A673 (cell line): ENCODE measurements at regions not wholly inside any gene's neighbourhood (a gene's known extent, or its start where the extent isn't known, plus 50 kb on each side); places are given as distances from the start of the nearest gene placed in this dataset.

Source experiments
- BruUV-seq: library from RNA; stranded (reverse); fragments of 400-500 nt; replicated peaks from 2 replicates; lab custom pipeline; 2021; lab: Mats Ljungman, UMichigan
- CTCF ChIA-PET: fragments of 300-600 bp; sonication (Branson Sonifier 250); formaldehyde crosslinking; loops from one replicate; lab custom pipeline; 2022; ENCODE audit warnings: antibody characterized with exemption; lab: Charles Lee
- POLR2A ChIA-PET: fragments of 300-600 bp; sonication (Branson Sonifier 250); formaldehyde crosslinking; loops from one replicate; lab custom pipeline; 2022; ENCODE audit warnings: antibody characterized with exemption; ENCODE audit not compliant: low non-redundant PET; lab: Charles Lee
- DNase-seq: peaks from one replicate; pipeline ENCODE4 v3.0.0-alpha.2; 2015; ENCODE audit warnings: low spot score
- H3K27ac ChIP-seq: fragments of 200-600 bp; sonication (generic); 2 replicates; pipeline ENCODE4 v1.5.1; 2016; ENCODE audit warnings: mixed run types, low read depth, mild to moderate bottlenecking, mixed read lengths, antibody characterized with exemption, low read length; ENCODE audit not compliant: poor library complexity, severe bottlenecking
- H3K27me3 ChIP-seq: fragments of 200-600 bp; sonication (generic); replicated peaks from 2 replicates; pipeline ENCODE4 v1.6.1; 2017; ENCODE audit warnings: mixed run types, low read depth, mild to moderate bottlenecking, mixed read lengths, antibody characterized with exemption, low read length; ENCODE audit not compliant: insufficient read depth, poor library complexity
- H3K36me3 ChIP-seq: fragments of 200-600 bp; sonication (generic); 2 replicates; pipeline ENCODE4 v1.6.1; 2016; ENCODE audit warnings: mixed run types, mild to moderate bottlenecking, mixed read lengths, antibody characterized with exemption, low read length; ENCODE audit not compliant: insufficient read depth, poor library complexity, severe bottlenecking
- H3K4me1 ChIP-seq: fragments of 200-600 bp; sonication (generic); 2 replicates; pipeline ENCODE4 v1.6.1; 2017; ENCODE audit warnings: mixed run types, mild to moderate bottlenecking, mixed read lengths, antibody characterized with exemption, low read length; ENCODE audit not compliant: insufficient read depth, poor library complexity, severe bottlenecking
- H3K4me3 ChIP-seq: fragments of 200-600 bp; sonication (generic); 2 replicates; pipeline ENCODE4 v1.5.1; 2016; ENCODE audit warnings: low read depth, mixed run types, mild to moderate bottlenecking, mixed read lengths, low read length; ENCODE audit not compliant: poor library complexity, severe bottlenecking
- H3K9me3 ChIP-seq: fragments of 200-600 bp; sonication (generic); 2 replicates; pipeline ENCODE4 v1.6.1; 2016; ENCODE audit warnings: mixed run types, low read depth, mild to moderate bottlenecking, mixed read lengths, antibody characterized with exemption, low read length; ENCODE audit not compliant: poor library complexity, severe bottlenecking
- CTCF ChIP-seq: fragments of 300-800, 200-600 bp; sonication (generic); conservative IDR thresholded peaks from 2 replicates; pipeline ENCODE4 v1.5.1; 2017; ENCODE audit warnings: low read depth, mild to moderate bottlenecking, antibody characterized with exemption, low read length, moderate library complexity, mixed read lengths
- EZH2 ChIP-seq: fragments of 200-600 bp; sonication (generic); IDR thresholded peaks from 2 replicates; pipeline ENCODE4 v1.6.1; 2017; ENCODE audit warnings: borderline replicate concordance, low read depth, mild to moderate bottlenecking, mixed read lengths, antibody characterized with exemption, low read length; ENCODE audit not compliant: poor library complexity, severe bottlenecking
- intact Hi-C: fragments of 100-400 bp; cut with micrococcal nuclease; formaldehyde crosslinking; loops from one replicate; pipeline ENCODE4 v1.10.0; 2022; ENCODE audit not compliant: unreplicated experiment

GRCh38 chr16:7044331-7044730 is 288.3 kb upstream of the RBFOX1 start:
- no TSS peak for BruUV-seq
- no peak for TF ChIP-seq EZH2
- TF ChIP-seq CTCF, result no peak
- H3K27ac ChIP-seq, result no peak overlapping the region
- no peaks in the 10 kb centered on the region for H3K36me3 ChIP-seq
- H3K27me3 ChIP-seq, result no peaks in the 10 kb centered on the region
- POLR2A ChIA-PET, result no interaction called here
- intact Hi-C loops, result no loop called here
- DNase-seq, result no peak
- CTCF ChIA-PET, result no interaction called here
- H3K9me3 ChIP-seq, result no peaks in the 10 kb centered on the region
- no peak overlapping the region for H3K4me3 ChIP-seq
- H3K4me1 ChIP-seq, result no peaks in the 10 kb centered on the region

GRCh38 chr16:7038475-7038874 is 294.2 kb upstream of the RBFOX1 start:
- Histone ChIP-seq H3K4me3 (no peak overlapping the region), H3K27me3 (no peaks in the 10 kb centered on the region), H3K9me3 (no peaks in the 10 kb centered on the region), H3K4me1 (no peaks in the 10 kb centered on the region), H3K36me3 (no peaks in the 10 kb centered on the region), H3K27ac (no peak overlapping the region)
- BruUV-seq, result no TSS peak
- POLR2A ChIA-PET, result no interaction called here
- DNase-seq, result no peak
- CTCF ChIA-PET, result no interaction called here
- TF ChIP-seq EZH2 (no peak), CTCF (no peak)
- intact Hi-C loops, result no loop called here

GRCh38 chr16:7037495-7037894 is 295.1 kb upstream of the RBFOX1 start:
- CTCF ChIA-PET, result no interaction called here
- Histone ChIP-seq H3K36me3 (no peaks in the 10 kb centered on the region), H3K4me3 (no peak overlapping the region), H3K27me3 (no peaks in the 10 kb centered on the region), H3K9me3 (no peaks in the 10 kb centered on the region), H3K27ac (no peak overlapping the region), H3K4me1 (no peaks in the 10 kb centered on the region)
- intact Hi-C loops, result no loop called here
- no peak for DNase-seq
- POLR2A ChIA-PET, result no interaction called here
- no TSS peak for BruUV-seq
- TF ChIP-seq EZH2 (no peak), CTCF (no peak)
